ENCODE measurements at regions not wholly inside any gene's neighbourhood (a gene's known extent, or its start where the extent isn't known, plus 50 kb on each side); places are given as distances from the start of the nearest gene placed in this dataset.

DNA sequence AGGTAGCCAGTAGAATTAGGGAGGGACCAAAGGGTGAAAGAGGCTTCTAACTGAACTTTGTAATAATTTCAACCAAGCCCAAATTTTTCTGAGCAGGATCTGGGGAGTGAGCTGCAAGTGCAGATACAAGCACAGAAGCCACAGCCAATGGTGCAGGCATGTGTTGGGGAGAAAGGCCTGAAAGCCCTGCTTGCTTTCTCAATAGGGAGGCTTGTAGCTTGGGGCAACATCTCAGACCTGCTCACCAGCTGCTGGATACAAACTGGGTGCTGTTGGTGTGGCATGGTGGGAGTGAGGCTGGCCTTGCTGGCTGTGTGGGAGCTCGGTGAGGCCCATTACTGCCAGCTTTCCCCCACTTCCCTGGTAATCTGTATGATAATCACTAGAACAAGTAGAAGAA is 688.5 kb upstream of the SEMA3D start:
- Histone ChIP-seq H3K9me3 (ENCODE audit: insufficient read depth in 2 of 2, low read depth in 1 of 2, low read length in 1 of 2) (no peaks in the 10 kb centered on the region), H2AFZ (ENCODE audit: low read length) (peak overlapping the region; percentile 71; the same call in 1 of the 2 replicates), H4K5ac (ENCODE audit: insufficient read length, low read depth, low read length) (no peak overlapping the region), H3K23me2 (ENCODE audit: low read depth, low read length) (no peaks in the 10 kb centered on the region), H3K23ac (ENCODE audit: insufficient read length) (no peak overlapping the region), H3K9ac (replicated peaks in 1 of 4; ENCODE audit: extremely low read depth in 1 of 4, low read depth in 3 of 4, low read length in 3 of 4) (no peak overlapping the region), H4K8ac (ENCODE audit: extremely low read depth, insufficient read depth, low read length) (no peak overlapping the region), H2BK12ac (ENCODE audit: low read depth, low read length) (no peak overlapping the region), H2AK5ac (ENCODE audit: low read depth, low read length) (no peak overlapping the region), H2BK15ac (ENCODE audit: low read length) (no peak overlapping the region), H3K4me1 (replicated peaks in 1 of 4; ENCODE audit: control insufficient read depth in 3 of 4, insufficient read depth in 4 of 4, low read length in 3 of 4) (no peaks in the 10 kb centered on the region), H2BK120ac (replicated peaks; ENCODE audit: low read depth, low read length) (no peak overlapping the region), H3K79me2 (ENCODE audit: control insufficient read depth in 1 of 2, insufficient read depth in 2 of 2, low read length in 2 of 2) (no peaks in the 10 kb centered on the region), H3K18ac (ENCODE audit: extremely low read depth, low read length) (no peak overlapping the region), H3K79me1 (ENCODE audit: low read depth, low read length) (no peaks in the 10 kb centered on the region), H2BK20ac (ENCODE audit: low read length) (no peak overlapping the region), H4K91ac (replicated peaks; ENCODE audit: insufficient read length, low read length) (no peak overlapping the region), H4K20me1 (replicated peaks in 1 of 2; ENCODE audit: control insufficient read depth in 1 of 2, insufficient read depth in 2 of 2, low read length in 2 of 2) (no peaks in the 10 kb centered on the region), H3K27me3 (replicated peaks in 1 of 4; ENCODE audit: control insufficient read depth in 3 of 4, extremely low read depth in 1 of 4, insufficient read depth in 3 of 4, low read length in 3 of 4) (peaks cover 0 to 1% (median 0%) of the 10 kb centered on the region in 4 experiments; a peak in 1 of 7 replicates), H3K4ac (replicated peaks; ENCODE audit: insufficient read length, low read depth, low read length) (no peak overlapping the region), H3K14ac (ENCODE audit: insufficient read length) (no peak overlapping the region), H2BK5ac (ENCODE audit: low read depth, low read length) (no peak overlapping the region), H3K4me3 (ENCODE audit: extremely low read depth in 1 of 4, insufficient read depth in 2 of 4, low read depth in 3 of 4, low read length in 4 of 4) (no peak overlapping the region), H3K56ac (replicated peaks; ENCODE audit: insufficient read length, low read depth, low read length) (no peak overlapping the region), H3K36me3 (ENCODE audit: control insufficient read depth in 2 of 4, insufficient read depth in 4 of 4, low read length in 3 of 4) (no peaks in the 10 kb centered on the region), H3K27ac (ENCODE audit: low read depth, low read length) (no peak overlapping the region), H3K4me2 (ENCODE audit: insufficient read depth in 1 of 2, low read depth in 2 of 2, low read length in 2 of 2) (no peak overlapping the region)
- CTCF ChIA-PET (ENCODE audit: partially characterized antibody), result interaction anchor here (1.4 kb wide), 1 partner anchor 14 kb away, joined by 3 read pairs; no protein-coding TSS in a partner anchor
- 82% methylated on average over 1 of the region's 1 CpG; no CpG with 5 or more reads in 1 of the 2 experiments for WGBS, 2 experiments (ENCODE audit: extremely low coverage in 1 of 2, insufficient coverage in 1 of 2, insufficient read length in 1 of 2, insufficient replicate concordance in 2 of 2, low coverage in 1 of 2, low lambda C conversion rate in 2 of 2, missing lambda C conversion rate in 1 of 2)
- DNase-seq (ENCODE audit: low read depth in 1 of 2, low spot score in 2 of 2) (no peak), FAIRE-seq (no peak)
- POLR2A ChIA-PET (ENCODE audit: partially characterized antibody), result no interaction called here
- TF ChIP-seq POLR2A (IDR thresholded peaks at IDR 0.05; ENCODE audit: control extremely low read depth in 1 of 2, low read depth in 2 of 2, low read length in 2 of 2) (no peak), NRF1 (IDR thresholded peaks at IDR 0.05; ENCODE audit: low read depth, low read length) (no peak), JUND (IDR thresholded peaks at IDR 0.05; ENCODE audit: low read length) (no peak), RNF2 (IDR thresholded peaks at IDR 0.05; ENCODE audit: borderline replicate concordance, low read depth, low read length, missing control alignments, poor library complexity, severe bottlenecking) (no peak), SIRT6 (IDR thresholded peaks at IDR 0.05; ENCODE audit: low read length) (no peak), ZNF274 (IDR thresholded peaks at IDR 0.05; ENCODE audit: borderline replicate concordance, extremely low read depth, low read length) (no peak), SP1 (IDR thresholded peaks at IDR 0.05; ENCODE audit: low read depth, low read length) (no peak), KDM1A (IDR thresholded peaks at IDR 0.05; ENCODE audit: borderline replicate concordance, low read length) (no peak), ASH2L (IDR thresholded peaks at IDR 0.05; ENCODE audit: low read length) (no peak), HDAC6 (IDR thresholded peaks at IDR 0.05; ENCODE audit: low read depth, low read length) (no peak), POLR2AphosphoS5 (IDR thresholded peaks at IDR 0.05; ENCODE audit: low read depth, low read length) (no peak), SIN3A (conservative IDR thresholded peaks at IDR 0.05 in 1 of 2, IDR thresholded peaks at IDR 0.05 in 1 of 2; ENCODE audit: low read depth in 1 of 2, low read length in 2 of 2) (no peak), GTF2F1 (IDR thresholded peaks at IDR 0.05; ENCODE audit: borderline replicate concordance, low read depth, low read length) (no peak)
- TF ChIP-seq, protein P1, sequence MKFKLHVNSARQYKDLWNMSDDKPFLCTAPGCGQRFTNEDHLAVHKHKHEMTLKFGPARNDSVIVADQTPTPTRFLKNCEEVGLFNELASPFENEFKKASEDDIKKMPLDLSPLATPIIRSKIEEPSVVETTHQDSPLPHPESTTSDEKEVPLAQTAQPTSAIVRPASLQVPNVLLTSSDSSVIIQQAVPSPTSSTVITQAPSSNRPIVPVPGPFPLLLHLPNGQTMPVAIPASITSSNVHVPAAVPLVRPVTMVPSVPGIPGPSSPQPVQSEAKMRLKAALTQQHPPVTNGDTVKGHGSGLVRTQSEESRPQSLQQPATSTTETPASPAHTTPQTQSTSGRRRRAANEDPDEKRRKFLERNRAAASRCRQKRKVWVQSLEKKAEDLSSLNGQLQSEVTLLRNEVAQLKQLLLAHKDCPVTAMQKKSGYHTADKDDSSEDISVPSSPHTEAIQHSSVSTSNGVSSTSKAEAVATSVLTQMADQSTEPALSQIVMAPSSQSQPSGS (IDR thresholded peaks at IDR 0.05; ENCODE audit: low read length), result no peak

Measured in H1 (cell line).